Erythroblast (primary cell): ENCODE measurements at regions not wholly inside any gene's neighbourhood (a gene's known extent, or its start where the extent isn't known, plus 50 kb on each side); places are given as distances from the start of the nearest gene placed in this dataset.

ENCODE experiments used
- DNase-seq, 2 experiments: peaks; one replicate each; lab custom pipeline; 2025; lab: John Stamatoyannopoulos, UW
- GATA1 ChIP-seq: IDR thresholded peaks from 2 replicates; pipeline ENCODE4 v1.6.1; 2011; ENCODE audit warnings: low read depth, mild to moderate bottlenecking, control low read depth, low read length, moderate library complexity
- POLR2A ChIP-seq: IDR thresholded peaks from 2 replicates; pipeline ENCODE4 v1.6.1; 2011; ENCODE audit warnings: mild to moderate bottlenecking, low read length

GRCh38 chr2:62291052-62291451 is 95.1 kb downstream of the B3GNT2 start:
- TF ChIP-seq POLR2A: no peak
- no peak for TF ChIP-seq GATA1
- DNase-seq: no peak

- DNase-seq: peak; percentile 98
- TF ChIP-seq GATA1 (no peak), POLR2A (peak; percentile 41)
These were observed 92.3 kb downstream of the B3GNT2 start for GRCh38 chr2:62287899-62288880.

GRCh38 chr2:62287282-62287681 is 91.4 kb downstream of the B3GNT2 start:
- no peak for DNase-seq
- TF ChIP-seq GATA1: no peak
- no peak for TF ChIP-seq POLR2A

GRCh38 chr2:62286089-62286785 is 90.3 kb downstream of the B3GNT2 start:
- TF ChIP-seq GATA1 (no peak), POLR2A (no peak)
- DNase-seq: no peak

- peak; percentile 47 for DNase-seq
- TF ChIP-seq POLR2A: no peak
These were observed 89.1 kb downstream of the B3GNT2 start for GRCh38 chr2:62284980-62285379.

- TF ChIP-seq POLR2A: no peak
- no peak for TF ChIP-seq GATA1
- DNase-seq: no peak
These were observed 88.6 kb downstream of the B3GNT2 start for GRCh38 chr2:62284471-62284870.

GRCh38 chr2:62283147-62283546 is 87.2 kb downstream of the B3GNT2 start:
- no peak for TF ChIP-seq POLR2A
- DNase-seq: no peak

- no peak for DNase-seq
These were observed 85.7 kb downstream of the B3GNT2 start for GRCh38 chr2:62281663-62282062.

GRCh38 chr2:62277688-62278087 is 81.8 kb downstream of the B3GNT2 start:
- TF ChIP-seq POLR2A: no peak
- TF ChIP-seq GATA1: no peak
- peak; percentile 18 to 21 for DNase-seq

More at GRCh38 chr2:62281663-62282062, 85.7 kb downstream of the B3GNT2 start:
- TF ChIP-seq GATA1: no peak
